GM18517 (cell line): ENCODE measurements at regions not wholly inside any gene's neighbourhood (a gene's known extent, or its start where the extent isn't known, plus 50 kb on each side); places are given as distances from the start of the nearest gene placed in this dataset.
A peak's percentile ranks its signal among the peaks of the same experiment; 100 is the strongest.

Experiments used
- ATAC-seq: cut with Tn5 transposase; IDR thresholded peaks from one replicate; pipeline ENCODE4 v1.9.1; 2021; ENCODE audit warnings: mild to moderate bottlenecking, moderate library complexity; ENCODE audit not compliant: unreplicated experiment

DNA sequence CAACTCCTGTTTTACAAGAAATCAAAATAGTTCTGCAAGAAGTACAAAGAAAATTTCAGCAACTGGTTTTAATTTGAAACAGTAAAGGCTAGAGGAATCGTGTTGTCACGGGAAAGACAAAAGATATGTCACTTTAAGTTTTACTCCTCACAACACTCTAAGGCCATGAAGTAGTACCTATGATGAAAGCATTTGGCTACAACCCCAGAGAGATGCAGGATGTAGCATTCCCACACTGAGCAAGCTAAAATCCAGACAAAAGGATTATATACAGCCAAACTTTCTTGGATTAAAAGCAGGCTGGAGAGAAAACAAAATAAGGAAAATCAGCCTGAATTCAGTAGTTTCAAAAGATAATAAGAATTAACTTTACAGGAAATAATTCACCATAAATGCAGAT, 245.5 kb upstream of the STEAP1 start:
- ATAC-seq, result no peak

DNA sequence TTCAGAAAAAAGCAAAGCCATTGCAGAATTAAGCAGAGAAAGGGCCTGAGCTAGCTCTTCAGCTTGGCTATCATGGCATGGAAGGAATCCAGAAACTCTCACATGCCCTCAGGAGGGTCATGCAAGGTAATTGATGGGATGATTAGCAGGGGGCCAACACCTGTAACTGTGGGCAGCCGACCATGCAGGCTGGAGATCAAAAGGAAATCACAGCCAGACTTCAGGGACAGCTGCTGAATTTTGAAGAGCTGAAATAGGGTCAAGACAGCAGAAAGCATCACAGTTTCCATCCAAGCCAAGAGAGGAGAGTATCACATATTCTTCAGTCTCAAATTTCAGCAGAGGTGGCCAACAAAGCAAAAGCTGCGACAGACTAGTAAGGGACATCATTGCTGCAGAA, 239.6 kb upstream of the STEAP1 start:
- ATAC-seq, result no peak

DNA sequence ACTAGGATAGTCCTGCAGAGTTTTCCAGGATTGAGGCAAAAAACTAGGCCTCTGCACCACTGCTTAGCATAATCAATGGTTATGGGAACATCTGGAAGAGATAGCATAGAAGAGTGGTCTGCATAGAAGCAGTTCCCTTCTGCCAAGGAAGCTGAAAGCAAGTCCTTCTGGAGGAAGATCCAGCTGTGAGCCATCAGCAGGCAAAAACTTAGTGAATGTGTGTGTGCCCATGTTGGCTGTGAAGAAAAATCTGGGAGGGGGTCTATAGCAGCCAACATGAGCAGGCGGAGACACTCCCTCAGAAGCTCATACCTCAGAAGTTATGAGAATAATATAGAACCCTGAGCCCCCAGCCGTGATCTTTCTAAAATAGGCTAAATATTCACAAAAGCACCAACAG, 228.1 kb upstream of the STEAP1 start:
- ATAC-seq, result no peak

DNA sequence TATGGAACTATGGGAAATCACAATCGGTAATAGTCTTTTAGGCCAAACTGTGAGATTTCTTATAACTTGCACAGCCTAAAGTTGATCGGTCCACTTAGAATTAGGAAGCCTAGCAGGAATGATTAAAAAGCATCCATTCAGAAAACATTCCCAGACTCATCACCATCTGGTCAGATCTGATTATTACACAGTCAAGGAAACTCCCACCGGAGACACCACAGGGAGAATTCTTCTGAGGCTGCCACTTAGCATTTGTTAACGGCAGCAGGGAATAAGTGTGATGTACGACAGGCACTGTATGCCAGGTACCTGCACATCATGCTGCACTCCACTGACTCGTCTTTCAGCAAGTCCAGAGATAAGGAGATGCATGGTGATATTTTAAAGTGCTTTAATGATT, 227.6 kb upstream of the STEAP1 start:
- no peak for ATAC-seq

DNA sequence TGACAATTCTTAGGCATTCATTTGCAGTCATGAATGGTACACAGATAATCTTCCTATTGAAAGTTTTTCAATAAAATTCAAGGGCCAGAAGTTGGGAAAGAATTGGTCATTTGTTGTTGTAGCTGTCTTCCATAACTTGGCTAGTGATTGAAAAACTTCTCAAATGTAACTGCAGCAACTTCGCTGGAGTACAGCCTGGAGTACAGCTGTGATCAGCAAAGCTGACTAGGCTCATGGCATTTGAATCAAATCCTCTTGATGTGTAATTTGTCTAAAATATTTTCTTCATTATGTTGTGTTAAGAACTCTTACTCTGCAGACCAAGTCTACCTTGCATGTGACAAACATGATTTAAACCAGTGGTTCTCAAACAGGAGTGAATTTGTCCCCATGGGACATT, 226.5 kb upstream of the STEAP1 start:
- ATAC-seq, result no peak

DNA sequence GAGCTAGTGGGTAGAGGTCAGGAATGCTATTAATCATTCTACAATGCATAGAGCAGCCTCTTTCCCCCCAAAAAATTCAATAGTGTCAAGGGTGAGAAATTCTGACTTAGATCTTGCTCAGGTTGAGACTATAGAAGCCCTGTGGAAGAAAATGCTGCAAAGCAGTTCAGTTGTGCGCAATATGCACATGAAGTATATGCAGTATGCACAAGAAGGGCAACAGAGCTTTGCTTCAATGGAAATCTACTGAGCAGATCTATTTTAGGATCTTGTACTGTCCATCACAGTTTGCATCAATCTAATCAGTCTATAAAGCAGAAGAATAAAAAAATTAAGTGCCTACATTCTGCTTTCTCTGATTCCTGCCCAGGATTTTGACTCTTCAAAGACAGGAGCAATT, 225.8 kb upstream of the STEAP1 start:
- no peak for ATAC-seq

DNA sequence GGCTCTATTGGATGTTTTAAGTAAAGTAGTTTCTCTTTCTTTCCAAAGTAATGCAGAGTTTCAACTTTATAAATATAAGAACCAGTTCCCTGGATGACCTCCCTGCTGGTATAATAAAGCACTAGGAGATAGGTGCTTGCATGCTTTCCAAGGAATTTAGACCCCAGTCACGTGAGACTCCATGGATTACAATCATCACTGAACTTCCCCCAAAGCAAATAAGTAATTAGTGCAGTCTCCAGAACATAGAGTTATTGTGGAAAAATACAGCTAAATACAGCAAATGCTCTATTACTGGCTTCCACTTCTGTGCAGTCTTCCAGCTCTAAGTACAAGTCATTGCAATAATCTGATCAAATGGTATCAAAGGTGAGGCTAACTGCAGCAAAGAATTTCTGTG, 220.2 kb upstream of the STEAP1 start:
- no peak for ATAC-seq

DNA sequence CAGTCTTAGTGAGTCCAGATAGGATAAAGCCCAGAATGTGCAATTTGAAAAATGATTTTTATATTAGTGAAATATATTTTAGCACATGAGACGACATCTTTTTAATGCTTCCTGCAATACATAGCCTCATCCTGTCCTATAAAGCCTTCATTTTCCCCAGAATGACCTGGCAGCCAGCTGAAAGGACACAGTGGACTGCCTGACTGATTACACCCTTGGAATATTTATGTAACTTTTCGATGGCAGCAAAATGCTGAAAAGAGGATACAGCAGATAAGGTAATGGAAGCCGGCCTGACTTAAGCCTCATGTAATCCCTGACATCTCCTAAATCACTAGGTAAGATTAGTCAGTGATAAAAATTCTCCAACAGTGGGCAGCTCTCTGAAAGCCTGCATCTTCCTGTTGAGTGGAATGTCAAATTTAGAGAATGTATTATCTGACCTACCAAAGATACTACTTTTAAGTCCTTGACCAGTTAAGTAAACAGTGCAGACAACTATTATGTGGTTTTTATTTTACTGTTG, 210.7 kb upstream of the STEAP1 start:
- ATAC-seq, result no peak

DNA sequence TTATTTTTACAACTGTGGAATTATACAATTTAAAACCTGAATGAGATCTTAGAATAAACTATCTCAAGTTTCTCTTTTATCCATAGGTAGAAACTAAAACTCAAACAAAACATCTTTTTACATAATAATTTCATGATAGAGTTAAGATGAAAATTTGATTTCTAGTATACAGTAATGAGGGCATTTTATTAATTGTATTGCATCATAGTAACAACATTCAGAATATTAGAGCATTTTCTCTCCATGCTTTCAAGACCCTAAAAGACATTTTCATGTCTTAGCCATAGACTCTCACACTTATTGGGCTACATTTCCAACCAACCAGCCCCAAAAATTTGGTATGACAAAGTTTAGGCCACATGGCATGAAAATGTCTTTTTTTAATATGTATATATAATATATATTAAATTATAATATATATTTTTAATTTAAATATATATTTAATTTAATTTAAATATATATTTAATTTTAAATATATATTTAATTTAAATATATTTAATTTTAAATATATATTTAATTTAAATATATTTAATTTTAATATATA, 195.7 kb upstream of the STEAP1 start:
- ATAC-seq, result no peak

DNA sequence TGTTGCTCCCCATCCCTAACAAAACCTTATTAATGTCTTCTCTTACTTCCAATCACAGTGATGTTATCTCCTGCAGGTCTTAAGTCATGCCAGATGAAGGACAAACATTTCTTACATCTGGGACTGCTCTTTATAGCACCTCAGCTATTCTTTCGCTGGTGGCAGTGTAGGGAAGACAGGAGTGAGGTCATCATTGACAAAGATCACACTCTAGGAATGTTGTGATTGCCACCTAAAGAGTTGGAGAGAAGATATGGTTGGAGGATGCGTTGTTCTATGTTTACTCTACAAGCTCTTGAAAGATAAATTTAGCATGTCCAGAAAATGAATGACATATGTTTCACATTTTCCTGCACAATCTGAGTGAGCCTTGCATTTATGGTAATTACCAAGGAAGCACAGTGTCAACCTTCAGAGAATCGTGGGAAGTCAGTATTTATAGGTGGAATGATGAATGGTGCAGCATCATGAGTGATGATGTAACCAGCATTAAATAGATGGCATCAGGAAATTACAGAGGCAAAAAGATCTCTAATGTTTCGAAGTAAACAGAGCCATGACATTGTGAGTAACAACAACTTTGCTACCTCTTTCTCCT, 188.1 kb upstream of the STEAP1 start:
- ATAC-seq, result no peak

DNA sequence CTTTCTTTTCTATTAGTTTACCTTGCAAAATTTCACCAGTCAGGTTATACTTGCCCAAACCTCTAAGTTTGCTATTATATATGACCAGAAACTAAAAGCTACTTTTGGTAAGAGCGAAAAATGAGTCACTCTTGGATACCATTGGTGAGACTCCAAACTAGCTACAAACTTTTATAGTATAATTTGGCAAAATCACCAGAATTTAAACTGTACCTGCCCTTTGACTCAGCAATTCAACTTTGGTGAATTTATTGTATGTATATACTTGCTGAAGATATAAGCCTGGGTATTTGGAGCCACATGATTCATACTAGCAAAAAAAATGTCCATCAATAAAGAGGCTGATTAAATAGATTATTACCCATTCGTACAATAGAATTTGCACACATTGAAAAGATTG, 178.7 kb upstream of the STEAP1 start:
- ATAC-seq, result no peak

DNA sequence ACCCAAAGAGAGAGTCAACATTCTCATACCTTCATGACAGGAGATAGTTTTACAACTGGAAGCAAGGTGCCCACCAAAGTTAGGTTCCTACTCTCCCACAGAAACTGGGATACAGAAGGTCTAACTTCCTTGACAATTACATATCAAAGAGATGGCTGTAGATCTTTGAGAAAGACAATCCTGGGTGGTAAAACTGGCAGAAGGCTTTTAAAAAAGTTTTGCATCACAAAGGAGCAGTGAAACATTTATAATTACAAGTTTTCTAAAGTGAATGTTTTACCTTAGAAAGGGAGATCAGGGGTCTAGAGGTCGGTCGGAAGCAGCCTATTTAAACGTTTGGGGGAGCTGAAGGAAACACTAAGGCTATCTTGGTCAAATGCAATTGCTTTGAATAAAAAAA, 166.6 kb upstream of the STEAP1 start:
- ATAC-seq, result no peak

DNA sequence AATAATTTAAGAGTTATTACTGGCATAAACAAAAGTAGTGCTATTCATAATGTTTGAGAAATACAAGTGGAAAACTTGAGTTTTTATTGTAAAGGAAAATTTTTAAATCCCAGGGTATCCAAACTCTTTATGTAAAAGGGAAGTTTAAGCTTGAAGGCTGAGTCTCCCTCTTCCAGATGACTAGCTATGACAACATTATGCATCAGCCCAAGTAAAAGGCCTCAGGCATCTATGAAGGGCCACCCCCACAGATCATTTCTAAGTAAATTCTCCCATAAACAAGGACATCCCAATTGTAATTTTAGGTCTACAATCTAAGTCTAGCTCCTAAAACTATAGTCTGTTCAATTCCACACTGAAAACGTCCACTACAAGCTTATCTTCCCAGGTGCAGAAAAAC, 166.2 kb upstream of the STEAP1 start:
- ATAC-seq, result no peak

DNA sequence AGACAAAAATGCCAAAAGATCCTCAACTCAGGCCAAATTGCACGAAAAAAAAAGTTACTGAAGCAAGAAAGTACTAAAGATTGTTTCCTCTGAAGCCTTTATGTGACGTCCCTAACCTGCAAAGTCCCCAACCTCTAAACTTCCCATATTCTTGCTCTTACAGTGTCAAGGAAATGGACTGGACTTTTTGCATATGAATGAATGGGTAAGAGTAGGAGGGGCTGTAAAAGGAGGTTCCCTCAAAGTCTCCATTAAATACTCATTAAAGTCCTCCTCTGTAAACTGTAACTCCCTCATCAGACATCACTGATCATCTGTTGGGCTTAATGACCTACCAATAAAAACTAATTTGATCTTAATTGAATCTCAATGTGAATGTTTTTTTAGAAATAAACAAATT, 164.8 kb upstream of the STEAP1 start:
- no peak for ATAC-seq

DNA sequence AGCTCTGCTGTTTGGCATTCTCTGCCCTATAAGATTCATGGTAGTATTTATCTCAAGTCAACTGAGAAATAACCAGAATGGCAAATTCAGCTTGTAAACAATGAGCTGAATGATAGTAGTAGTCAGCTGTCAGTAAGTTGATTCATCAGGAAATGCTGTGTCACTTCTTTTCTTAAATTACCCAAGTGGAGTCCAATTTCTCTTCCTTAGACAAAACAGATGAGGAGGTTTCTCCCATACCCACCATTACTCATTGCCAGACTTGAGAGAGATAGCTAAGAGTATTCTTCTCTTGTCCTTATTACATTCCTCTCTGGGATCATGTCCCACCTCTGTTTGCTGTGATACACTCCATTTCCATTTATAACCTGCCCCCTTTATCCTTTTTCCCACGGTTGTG, 159.8 kb upstream of the STEAP1 start:
- ATAC-seq, result no peak

DNA sequence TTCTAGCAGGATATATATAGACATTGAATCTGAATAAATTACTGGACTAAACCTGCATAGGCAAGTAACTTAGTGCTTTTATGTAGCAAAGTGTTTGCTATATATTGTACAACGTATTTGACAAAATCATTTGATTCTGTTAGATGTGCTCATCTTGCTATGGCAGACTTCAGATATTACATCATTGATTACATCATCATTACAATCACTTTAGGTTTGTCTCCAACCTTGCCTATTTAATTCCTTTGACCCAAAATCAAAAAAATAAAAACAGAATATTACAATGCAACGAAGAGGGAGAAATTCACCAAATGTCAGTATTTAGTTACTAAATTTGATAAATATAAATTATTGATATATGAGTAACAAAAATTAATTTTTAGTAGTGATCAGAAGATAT, 155.7 kb upstream of the STEAP1 start:
- no peak for ATAC-seq

DNA sequence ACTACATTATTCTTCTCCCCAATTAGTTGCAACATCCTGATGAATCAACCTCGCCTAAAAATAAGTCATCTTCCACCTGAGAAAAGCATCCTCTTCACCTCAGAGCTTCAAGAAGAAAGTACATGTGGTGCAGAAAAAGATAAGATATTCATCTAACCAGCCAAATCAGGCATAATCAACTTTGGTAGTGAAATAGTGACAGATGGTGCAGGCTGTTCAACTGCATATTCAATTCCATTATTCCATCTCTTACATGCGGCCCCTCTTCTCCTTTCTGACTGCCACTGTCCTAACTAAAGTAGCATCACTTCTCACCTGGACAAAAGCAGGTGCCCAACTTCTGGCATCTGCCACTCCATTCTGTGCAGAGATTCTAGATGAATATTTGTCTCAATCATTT, 148.4 kb upstream of the STEAP1 start:
- ATAC-seq, result no peak

DNA sequence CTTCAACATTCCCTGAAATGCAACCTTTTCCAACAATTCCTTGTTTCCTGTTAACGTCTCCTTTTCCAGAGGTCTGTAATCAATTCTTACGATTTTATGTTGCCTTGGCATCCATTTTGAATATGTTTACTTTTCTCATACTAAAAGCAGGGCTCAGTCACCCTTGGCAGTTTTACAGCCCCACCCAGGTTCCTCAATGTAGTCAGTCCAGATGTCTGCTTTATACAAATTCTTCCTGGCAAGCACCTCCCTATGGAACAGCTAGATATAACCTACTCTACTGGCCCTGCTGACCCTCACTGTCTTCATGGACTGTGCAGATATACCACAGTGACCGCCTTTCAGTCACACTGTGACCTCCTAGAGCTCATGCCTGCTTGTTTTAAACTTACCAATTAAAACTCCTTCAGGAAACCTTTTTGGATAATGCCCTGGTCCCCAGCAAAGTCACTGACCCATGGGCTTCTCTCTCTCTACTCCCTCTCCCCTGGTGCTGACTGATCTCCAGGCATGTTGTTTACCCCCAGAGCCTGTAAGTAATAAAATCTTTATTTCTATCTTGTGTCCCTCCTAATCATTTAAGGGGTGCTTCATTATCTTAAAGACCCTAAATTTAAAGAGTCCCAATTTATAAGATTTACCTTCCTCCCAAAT, 147.1 kb upstream of the STEAP1 start:
- ATAC-seq, result no peak

DNA sequence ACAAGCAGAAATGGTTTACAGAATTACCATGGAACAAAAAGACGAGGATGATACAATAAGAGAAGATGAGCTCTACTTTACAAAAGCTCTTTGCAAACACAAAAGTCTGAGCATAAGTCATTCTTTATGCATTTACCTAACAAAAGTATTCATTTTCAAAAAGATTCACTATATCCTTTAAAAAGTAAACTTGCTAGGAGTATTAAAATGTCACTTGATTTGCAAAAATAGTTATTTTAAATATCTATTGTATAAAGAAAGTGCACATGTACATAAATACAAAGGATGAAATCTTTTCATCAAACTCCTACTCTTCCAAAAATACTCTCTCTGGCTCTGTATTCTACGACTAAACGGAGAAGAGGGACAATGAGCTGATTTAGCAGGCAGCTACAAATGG, 146.4 kb upstream of the STEAP1 start:
- no peak for ATAC-seq

DNA sequence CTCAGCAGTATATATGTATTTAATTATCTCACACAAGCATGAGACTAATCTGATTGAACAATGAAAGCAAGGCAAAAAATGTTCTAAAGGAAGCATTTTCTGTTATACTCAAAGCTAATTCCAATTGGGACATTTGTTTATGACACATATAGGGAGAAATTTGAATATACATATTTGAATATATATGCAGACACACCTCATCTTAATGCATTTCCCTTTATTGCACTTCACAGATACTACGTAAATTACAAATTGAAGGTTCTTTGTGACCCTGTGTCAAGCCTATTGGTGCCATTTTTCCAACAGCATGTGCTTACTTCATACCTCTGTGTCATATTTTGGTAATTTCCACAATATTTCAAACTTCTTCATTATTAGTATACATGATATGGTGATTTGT, 132.1 kb upstream of the STEAP1 start:
- no peak for ATAC-seq

DNA sequence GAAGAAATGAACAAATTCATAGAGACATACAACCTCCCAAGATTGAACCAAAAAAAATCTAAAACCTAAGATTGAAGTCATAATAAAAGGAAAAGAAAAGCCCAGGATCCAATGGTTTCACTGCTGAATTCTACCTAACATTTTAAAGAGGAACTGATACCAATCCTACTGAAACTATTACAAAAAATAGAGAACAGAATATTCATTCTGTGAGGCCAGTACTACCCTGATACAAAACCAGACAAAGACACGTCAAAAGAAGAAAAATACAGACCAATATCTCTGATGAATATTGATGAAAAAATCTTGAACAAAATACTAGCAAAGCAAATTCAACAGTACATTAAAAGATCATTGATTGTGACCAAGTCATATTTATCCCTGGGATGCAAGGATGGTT, 128.5 kb upstream of the STEAP1 start:
- ATAC-seq, result peak; percentile 89

DNA sequence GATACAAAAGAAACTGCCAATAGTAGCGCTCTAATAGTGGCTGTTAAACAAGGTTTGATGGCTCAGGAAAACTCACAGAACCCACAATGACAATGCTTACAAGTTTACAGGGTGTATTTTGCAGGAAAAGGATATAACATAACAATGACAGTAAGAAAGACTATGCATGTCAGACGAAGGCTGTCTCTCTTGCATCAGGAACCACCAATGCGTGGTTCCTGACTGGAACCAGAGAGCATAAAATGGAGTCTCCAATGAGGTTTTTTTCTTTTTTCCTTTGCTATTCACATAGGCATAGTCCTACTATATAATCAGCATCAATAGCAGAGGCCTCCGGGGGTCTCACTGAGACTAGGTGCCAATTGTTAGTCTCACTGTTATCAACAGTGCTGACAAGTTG, 120.4 kb upstream of the STEAP1 start:
- no peak for ATAC-seq

DNA sequence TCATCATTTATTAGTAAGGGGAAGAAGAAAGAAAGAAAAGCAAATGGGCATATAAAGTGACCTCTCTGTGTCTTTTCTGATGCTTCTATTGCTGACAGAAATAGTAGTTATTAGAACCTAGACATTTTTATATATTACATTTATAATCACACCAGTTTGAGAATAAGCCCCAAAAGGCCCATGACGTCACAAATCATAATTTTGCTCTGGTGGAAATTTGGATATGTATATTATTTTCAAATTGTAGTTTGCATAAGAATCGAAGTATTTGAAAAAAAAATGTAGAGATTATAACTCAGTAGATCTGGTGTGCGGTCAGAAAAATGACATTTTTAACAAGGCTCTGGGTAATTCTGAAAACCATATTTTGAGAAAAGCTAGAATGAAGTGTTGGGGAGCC, 101.2 kb upstream of the STEAP1 start:
- no peak for ATAC-seq
